ENCODE measurements at regions not wholly inside any gene's neighbourhood (a gene's known extent, or its start where the extent isn't known, plus 50 kb on each side); places are given as distances from the start of the nearest gene placed in this dataset.

DNA sequence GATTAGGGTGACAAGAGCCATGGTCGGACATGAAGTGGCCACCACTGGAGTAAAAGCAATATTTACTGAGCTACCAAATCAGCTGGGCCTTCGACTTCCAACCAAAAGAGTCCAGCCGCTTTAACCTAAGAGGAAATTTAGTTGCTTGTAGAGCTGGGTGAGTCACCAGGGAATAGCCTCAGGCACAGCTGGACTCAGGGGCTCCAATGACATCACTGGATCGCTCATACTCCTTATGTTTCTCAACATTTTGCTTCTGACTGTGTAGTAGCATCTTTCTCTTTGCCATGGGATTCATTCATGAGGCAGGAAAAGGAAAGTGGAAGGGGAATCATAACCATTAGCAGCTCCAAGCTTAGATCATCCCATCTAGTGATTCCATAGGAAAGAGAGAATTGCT lies 664.4 kb downstream of the MATN1 start:
- H3K27me3 ChIP-seq (ENCODE audit: insufficient read depth, low read length) = peaks cover 34% of the 10 kb centered on the region
- H3K27ac ChIP-seq (ENCODE audit: low read depth, low read length) = no peak overlapping the region
- ChIA-PET RAD21 (ENCODE audit: low non-redundant PET in 1 of 2, low total read pairs in 2 of 2, uncharacterized antibody in 2 of 2, unreplicated experiment in 2 of 2) (interaction anchor here in 1 of 2 experiments (0.5 kb wide), 1 partner anchor 10 kb away, joined by 3 read pairs; no protein-coding TSS in a partner anchor), POLR2A (no interaction called here), CTCF (interaction anchor here (0.7 kb wide), 1 partner anchor 28 kb away, joined by 4 read pairs; no protein-coding TSS in a partner anchor)
- intact Hi-C loops (cut with micrococcal nuclease) = no loop called here
- H3K4me1 ChIP-seq (ENCODE audit: control insufficient read depth in 1 of 2, insufficient read depth in 2 of 2, low read length in 2 of 2) = peaks cover 0 to 10% of the 10 kb centered on the region in 2 experiments; a peak in 1 of 4 replicates
- peak; percentile 26 for DNase-seq (ENCODE audit: low read depth, low spot score)
- TF ChIP-seq EZH2 (IDR thresholded peaks at IDR 0.05) (no peak), POLR2A (IDR thresholded peaks at IDR 0.05; ENCODE audit: borderline replicate concordance, extremely low read depth, insufficient read depth, insufficient read length) (no peak), SP1 (IDR thresholded peaks at IDR 0.05; ENCODE audit: low read depth) (0 out of 2 replicates have a peak, but pooled peaks have one; percentile 24), SIN3A (IDR thresholded peaks at IDR 0.05; ENCODE audit: low read depth) (no peak), YY1 (IDR thresholded peaks at IDR 0.05; ENCODE audit: extremely low read depth, insufficient replicate concordance, low read depth, low read length) (no peak), FOSL1 (IDR thresholded peaks at IDR 0.05; ENCODE audit: low read depth) (peak; percentile 63), JUND (IDR thresholded peaks at IDR 0.05) (peak; percentile 68)
- H2AFZ ChIP-seq (ENCODE audit: low read depth, low read length, poor library complexity, severe bottlenecking) = no peak overlapping the region
- no peaks in the 10 kb centered on the region for H3K9me2 ChIP-seq (ENCODE audit: insufficient read depth)
- peak; percentile 44; the same call in 1 of the 2 replicates for ATAC-seq
- no TSS peak for BruUV-seq (replicated peaks)
- H3K36me3 ChIP-seq (ENCODE audit: control insufficient read depth in 1 of 2, insufficient read depth in 2 of 2, low read length in 2 of 2) = no peaks in the 10 kb centered on the region
- peak overlapping the region; percentile 48 for H3K4me2 ChIP-seq (ENCODE audit: low read length)
- H3K9ac ChIP-seq (ENCODE audit: low read length) = no peak overlapping the region
- no peaks in the 10 kb centered on the region for H3K9me3 ChIP-seq (ENCODE audit: control insufficient read depth in 1 of 2, insufficient read depth in 1 of 2, low read depth in 1 of 2, low read length in 2 of 2)
- H4K20me1 ChIP-seq (ENCODE audit: insufficient read depth) = no peaks in the 10 kb centered on the region
- no peaks in the 10 kb centered on the region for H3K79me2 ChIP-seq (ENCODE audit: insufficient read depth, low read length)
- no peak overlapping the region for H3K4me3 ChIP-seq (replicated peaks in 1 of 2; ENCODE audit: low read depth in 1 of 2, low read length in 2 of 2)

DNA sequence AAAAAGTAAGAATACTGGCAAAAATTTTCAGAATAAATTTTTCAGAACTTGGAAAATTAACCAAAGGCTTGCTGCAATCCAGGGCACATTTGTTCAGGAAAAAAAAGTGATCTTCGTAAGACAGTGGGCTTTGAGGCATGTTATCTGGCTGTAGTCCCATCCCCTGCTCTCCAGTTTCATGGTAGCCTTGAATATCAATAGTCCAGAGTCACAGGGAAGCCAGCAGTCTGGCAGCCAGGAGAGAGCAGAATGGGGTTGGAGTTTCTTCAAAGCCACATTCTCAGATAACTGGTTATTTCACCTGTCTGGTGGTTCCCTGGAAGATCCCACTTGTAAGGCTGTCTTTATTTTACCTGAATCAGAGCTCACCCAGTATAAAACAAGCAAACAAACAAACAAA lies 669.3 kb downstream of the MATN1 start:
- RAD21 ChIA-PET (ENCODE audit: low non-redundant PET in 1 of 2, low total read pairs in 2 of 2, uncharacterized antibody in 2 of 2, unreplicated experiment in 2 of 2) = no interaction called here
- no TSS peak for BruUV-seq (replicated peaks)
- TF ChIP-seq ZFX (IDR thresholded peaks at IDR 0.05) (no peak), POLR2AphosphoS5 (IDR thresholded peaks at IDR 0.05; ENCODE audit: low read depth, low read length) (no peak), EZH2phosphoT487 (IDR thresholded peaks at IDR 0.05; ENCODE audit: borderline replicate concordance) (no peak), ZNF274 (IDR thresholded peaks at IDR 0.05; ENCODE audit: low read depth, low read length) (no peak), TCF7L2 (IDR thresholded peaks at IDR 0.05; ENCODE audit: borderline replicate concordance, extremely low read depth, insufficient read depth, insufficient read length) (no peak), JUND (IDR thresholded peaks at IDR 0.05) (no peak), ELF1 (IDR thresholded peaks at IDR 0.05; ENCODE audit: borderline replicate concordance, low read depth) (no peak), RAD21 (IDR thresholded peaks at IDR 0.05; ENCODE audit: low read depth) (no peak), SP1 (IDR thresholded peaks at IDR 0.05; ENCODE audit: low read depth) (no peak), SIN3A (IDR thresholded peaks at IDR 0.05; ENCODE audit: low read depth) (no peak), FOSL1 (IDR thresholded peaks at IDR 0.05; ENCODE audit: low read depth) (no peak), POLR2A (IDR thresholded peaks at IDR 0.05; ENCODE audit: borderline replicate concordance, extremely low read depth, insufficient read depth, insufficient read length) (no peak), YY1 (IDR thresholded peaks at IDR 0.05; ENCODE audit: extremely low read depth, insufficient replicate concordance, low read depth, low read length) (no peak)
- TF ChIP-seq, protein P1, sequence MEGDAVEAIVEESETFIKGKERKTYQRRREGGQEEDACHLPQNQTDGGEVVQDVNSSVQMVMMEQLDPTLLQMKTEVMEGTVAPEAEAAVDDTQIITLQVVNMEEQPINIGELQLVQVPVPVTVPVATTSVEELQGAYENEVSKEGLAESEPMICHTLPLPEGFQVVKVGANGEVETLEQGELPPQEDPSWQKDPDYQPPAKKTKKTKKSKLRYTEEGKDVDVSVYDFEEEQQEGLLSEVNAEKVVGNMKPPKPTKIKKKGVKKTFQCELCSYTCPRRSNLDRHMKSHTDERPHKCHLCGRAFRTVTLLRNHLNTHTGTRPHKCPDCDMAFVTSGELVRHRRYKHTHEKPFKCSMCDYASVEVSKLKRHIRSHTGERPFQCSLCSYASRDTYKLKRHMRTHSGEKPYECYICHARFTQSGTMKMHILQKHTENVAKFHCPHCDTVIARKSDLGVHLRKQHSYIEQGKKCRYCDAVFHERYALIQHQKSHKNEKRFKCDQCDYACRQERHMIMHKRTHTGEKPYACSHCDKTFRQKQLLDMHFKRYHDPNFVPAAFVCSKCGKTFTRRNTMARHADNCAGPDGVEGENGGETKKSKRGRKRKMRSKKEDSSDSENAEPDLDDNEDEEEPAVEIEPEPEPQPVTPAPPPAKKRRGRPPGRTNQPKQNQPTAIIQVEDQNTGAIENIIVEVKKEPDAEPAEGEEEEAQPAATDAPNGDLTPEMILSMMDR (IDR thresholded peaks at IDR 0.05 in 2 of 3, conservative IDR thresholded peaks at IDR 0.05 in 1 of 3; ENCODE audit: borderline replicate concordance in 1 of 3, insufficient read depth in 1 of 3, low read depth in 2 of 3, low read length in 2 of 3) = no peak
- Histone ChIP-seq H3K27me3 (ENCODE audit: insufficient read depth, low read length) (peaks cover 79% of the 10 kb centered on the region), H3K4me2 (ENCODE audit: low read length) (no peak overlapping the region), H3K27ac (ENCODE audit: low read depth, low read length) (no peak overlapping the region), H3K4me1 (ENCODE audit: control insufficient read depth in 1 of 2, insufficient read depth in 2 of 2, low read length in 2 of 2) (peaks cover 0 to 8% of the 10 kb centered on the region in 2 experiments; a peak in 1 of 4 replicates), H3K4me3 (replicated peaks in 1 of 2; ENCODE audit: low read depth in 1 of 2, low read length in 2 of 2) (no peak overlapping the region), H3K36me3 (ENCODE audit: control insufficient read depth in 1 of 2, insufficient read depth in 2 of 2, low read length in 2 of 2) (no peaks in the 10 kb centered on the region), H3K9ac (ENCODE audit: low read length) (no peak overlapping the region), H3K9me2 (ENCODE audit: insufficient read depth) (no peaks in the 10 kb centered on the region), H3K9me3 (ENCODE audit: control insufficient read depth in 1 of 2, insufficient read depth in 1 of 2, low read depth in 1 of 2, low read length in 2 of 2) (no peaks in the 10 kb centered on the region), H4K20me1 (ENCODE audit: insufficient read depth) (no peaks in the 10 kb centered on the region), H3K79me2 (ENCODE audit: insufficient read depth, low read length) (no peaks in the 10 kb centered on the region), H2AFZ (ENCODE audit: low read depth, low read length, poor library complexity, severe bottlenecking) (no peak overlapping the region)
- POLR2A ChIA-PET = no interaction called here
- intact Hi-C loops (cut with micrococcal nuclease) = no loop called here
- DNase-seq (ENCODE audit: low read depth, low spot score) (no peak), ATAC-seq (no peak)
- CTCF ChIA-PET = no interaction called here

Data from HCT116 (cell line).